CD4-positive, alpha-beta T cell treated with Interleukin-15 for 4 hours (primary cell): ENCODE measurements at regions not wholly inside any gene's neighbourhood (a gene's known extent, or its start where the extent isn't known, plus 50 kb on each side); places are given as distances from the start of the nearest gene placed in this dataset.
"Not testable (repeated sequence)": the region's sequence is repeated elsewhere in the genome, so short reads cannot be mapped to it uniquely, and the experiment has no call there.

ENCODE experiments used
- DNase-seq: peaks from one replicate; pipeline ENCODE4 v3.0.0-alpha.2; 2020; ENCODE audit warnings: low spot score

GRCh38 chr7:33784000-33784399 lies 121.3 kb upstream of the BMPER start:
- no peak for DNase-seq

GRCh38 chr7:33788531-33788930 lies 116.8 kb upstream of the BMPER start:
- DNase-seq, result no peak

- DNase-seq, result no peak
Observed at GRCh38 chr7:33789871-33790630, 115.3 kb upstream of the BMPER start.

- DNase-seq, result no peak
Observed at GRCh38 chr7:33790746-33791145, 114.6 kb upstream of the BMPER start.

GRCh38 chr7:33792041-33792440 lies 113.3 kb upstream of the BMPER start:
- DNase-seq, result no peak

GRCh38 chr7:33792547-33793105 lies 112.7 kb upstream of the BMPER start:
- DNase-seq, result no peak

- no peak for DNase-seq
Observed at GRCh38 chr7:33793616-33794015, 111.7 kb upstream of the BMPER start.

GRCh38 chr7:33794419-33794818 lies 110.9 kb upstream of the BMPER start:
- no peak for DNase-seq

GRCh38 chr7:33794959-33795358 lies 110.4 kb upstream of the BMPER start:
- no peak for DNase-seq

GRCh38 chr7:33796538-33796937 lies 108.8 kb upstream of the BMPER start:
- DNase-seq, result no peak

- not testable (repeated sequence) for DNase-seq
Observed at GRCh38 chr7:33797512-33797911, 107.8 kb upstream of the BMPER start.

GRCh38 chr7:33798686-33799325 lies 106.5 kb upstream of the BMPER start:
- no peak for DNase-seq

GRCh38 chr7:33799766-33800165 lies 105.6 kb upstream of the BMPER start:
- no peak for DNase-seq

- no peak for DNase-seq
Observed at GRCh38 chr7:33802600-33802999, 102.7 kb upstream of the BMPER start.

GRCh38 chr7:33804140-33804660 lies 101.1 kb upstream of the BMPER start:
- no peak for DNase-seq

GRCh38 chr7:33805630-33806233 lies 99.6 kb upstream of the BMPER start:
- no peak for DNase-seq

GRCh38 chr7:33806298-33807154 lies 98.8 kb upstream of the BMPER start:
- no peak for DNase-seq

GRCh38 chr7:33807155-33807530 lies 98.2 kb upstream of the BMPER start:
- no peak for DNase-seq

- no peak for DNase-seq
Observed at GRCh38 chr7:33807779-33808482, 97.4 kb upstream of the BMPER start.

GRCh38 chr7:33809228-33809627 lies 96.1 kb upstream of the BMPER start:
- DNase-seq, result no peak

- DNase-seq, result no peak
Observed at GRCh38 chr7:33810356-33810755, 95.0 kb upstream of the BMPER start.
